NCI-H2227 (cell line): ENCODE measurements at regions not wholly inside any gene's neighbourhood (a gene's known extent, or its start where the extent isn't known, plus 50 kb on each side); places are given as distances from the start of the nearest gene placed in this dataset.

Experiments
- DNase-seq: peaks from one replicate; lab custom pipeline; 2025; ENCODE audit not compliant: unreplicated experiment; lab: John Stamatoyannopoulos, UW

DNA sequence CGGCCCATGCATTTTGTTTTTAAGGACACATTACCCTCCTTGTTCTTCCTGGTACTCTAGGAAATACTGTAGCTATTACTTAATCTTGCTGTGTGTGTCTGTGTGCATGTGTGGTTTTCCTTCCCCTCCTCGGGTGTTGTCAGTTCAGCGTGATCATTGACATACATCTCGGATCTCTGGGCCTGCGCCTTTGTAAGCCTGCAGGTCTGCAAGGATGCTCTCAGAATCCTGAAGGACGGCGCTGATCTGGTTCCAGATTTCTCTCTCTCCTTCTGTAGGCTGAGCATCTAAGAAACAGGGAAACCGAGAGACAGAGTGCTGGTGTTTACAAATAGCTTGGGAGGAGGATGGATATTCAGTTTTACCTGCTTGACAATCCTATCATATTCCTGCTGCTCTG is 100.2 kb downstream of the CYRIA start:
- no peak for DNase-seq

DNA sequence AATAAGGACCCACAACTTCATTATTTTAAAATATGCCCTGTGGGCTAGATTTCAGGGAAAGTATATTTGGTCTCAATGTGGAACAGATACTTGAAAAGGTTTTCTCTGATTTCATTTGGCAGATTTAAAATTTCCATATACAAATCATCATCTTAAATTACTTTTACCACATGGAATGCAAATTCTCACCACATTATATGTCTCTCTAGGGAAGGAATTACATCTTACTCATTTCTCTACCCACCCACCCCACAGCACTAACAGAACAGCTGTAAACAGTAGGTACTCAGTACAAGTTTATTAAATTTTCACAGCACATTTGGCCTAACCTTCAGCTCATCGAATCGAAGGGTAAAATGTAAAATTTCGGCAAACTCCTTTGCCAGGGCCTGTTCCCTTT is 104.0 kb downstream of the CYRIA start:
- no peak for DNase-seq

DNA sequence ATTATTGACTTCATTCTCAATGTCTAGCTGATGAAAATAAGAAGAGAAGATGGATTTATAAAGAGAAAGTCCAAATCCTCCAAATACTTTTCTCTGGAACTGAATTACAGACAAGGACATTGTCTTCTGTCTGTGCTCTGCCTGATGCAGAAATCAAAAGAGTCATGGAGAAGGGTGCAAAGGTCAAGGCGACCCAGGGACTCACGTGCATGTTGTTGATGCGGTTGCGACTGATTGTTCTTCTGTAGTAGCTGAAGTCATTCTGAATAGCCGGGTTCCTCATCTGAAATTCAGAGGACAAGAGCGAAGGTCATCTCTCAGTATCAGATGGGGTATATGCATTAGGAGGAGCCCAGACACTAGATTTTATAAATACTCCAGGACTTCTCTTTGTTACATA is 104.4 kb downstream of the CYRIA start:
- DNase-seq: no peak

DNA sequence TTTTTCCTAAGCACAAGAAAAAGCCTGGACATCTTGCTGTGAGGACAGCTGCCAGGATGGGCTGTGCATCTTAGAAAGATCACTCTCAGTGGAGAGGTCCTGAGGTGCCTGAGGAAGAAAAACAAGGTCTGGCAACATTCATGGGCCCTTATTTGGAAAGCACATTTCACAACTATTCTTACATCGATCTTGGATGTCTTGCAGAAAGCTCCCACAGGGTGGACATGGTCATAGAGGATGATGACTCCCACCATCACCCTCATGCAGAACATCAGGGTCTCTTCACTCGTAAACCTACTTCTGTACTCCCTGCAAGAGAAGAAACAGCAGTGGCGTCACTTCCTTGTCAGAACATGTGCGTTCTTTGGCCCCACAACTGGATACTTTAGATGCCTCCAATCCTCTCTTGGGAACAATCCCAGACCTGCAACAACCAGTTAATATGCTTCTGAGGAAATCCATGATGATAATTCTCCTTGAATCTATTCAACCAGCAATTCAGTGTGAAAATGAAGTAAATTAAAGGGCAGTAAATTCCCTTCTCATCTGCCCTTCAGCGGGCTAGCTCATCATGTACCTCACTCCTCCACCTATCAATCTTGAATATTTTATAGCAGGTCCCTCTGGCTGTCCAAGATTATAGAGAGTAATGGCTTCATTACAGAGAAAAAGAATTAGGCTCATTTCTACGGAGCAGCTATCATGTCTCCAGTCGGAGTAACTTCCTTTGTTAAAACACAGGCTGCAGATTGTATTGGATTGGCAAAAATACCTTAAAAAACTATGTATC is 106.2 kb downstream of the CYRIA start:
- DNase-seq: no peak

DNA sequence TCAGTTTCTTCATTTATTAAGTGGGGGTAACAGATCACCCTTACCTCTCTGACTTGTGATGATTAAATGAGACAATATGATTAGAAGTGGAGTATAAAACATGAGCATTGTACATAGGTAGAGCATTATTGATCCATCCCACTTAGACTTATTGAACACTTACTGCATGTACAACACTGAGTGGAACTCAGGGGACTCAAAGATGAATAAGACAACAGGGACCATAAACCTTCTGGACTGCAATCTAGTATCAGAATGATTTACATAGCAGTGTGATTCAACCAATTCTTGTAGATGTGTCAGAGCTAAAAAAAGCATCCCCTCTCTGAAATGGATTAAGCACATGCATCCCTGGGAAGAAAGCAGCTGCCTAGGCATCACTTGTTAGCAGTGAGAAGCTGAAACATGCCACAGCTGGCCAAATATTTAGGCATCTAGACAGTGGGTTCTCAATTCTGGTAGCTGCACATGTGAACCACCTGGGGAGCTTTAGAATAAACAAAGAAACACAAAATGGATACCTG is 111.5 kb downstream of the CYRIA start:
- no peak for DNase-seq

DNA sequence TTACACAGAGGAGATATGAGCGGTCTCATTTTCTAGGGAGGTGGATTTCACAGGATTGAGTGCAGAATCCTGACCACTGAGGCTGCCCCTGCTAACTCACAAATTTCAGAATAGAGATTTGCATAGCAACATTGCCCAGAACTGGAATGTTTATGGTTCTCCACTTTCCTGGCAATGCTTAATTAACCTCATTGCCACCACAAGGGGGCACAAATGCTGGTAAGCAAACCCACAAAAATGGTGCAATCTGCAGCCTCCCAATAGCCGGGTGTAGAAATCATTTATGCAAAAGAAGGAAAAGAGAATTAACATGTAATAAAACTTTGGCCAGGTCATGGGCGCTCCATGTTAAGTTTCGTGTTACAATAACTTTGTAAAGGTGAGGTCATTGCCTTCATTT is 112.4 kb downstream of the CYRIA start:
- DNase-seq: peak; percentile 20

DNA sequence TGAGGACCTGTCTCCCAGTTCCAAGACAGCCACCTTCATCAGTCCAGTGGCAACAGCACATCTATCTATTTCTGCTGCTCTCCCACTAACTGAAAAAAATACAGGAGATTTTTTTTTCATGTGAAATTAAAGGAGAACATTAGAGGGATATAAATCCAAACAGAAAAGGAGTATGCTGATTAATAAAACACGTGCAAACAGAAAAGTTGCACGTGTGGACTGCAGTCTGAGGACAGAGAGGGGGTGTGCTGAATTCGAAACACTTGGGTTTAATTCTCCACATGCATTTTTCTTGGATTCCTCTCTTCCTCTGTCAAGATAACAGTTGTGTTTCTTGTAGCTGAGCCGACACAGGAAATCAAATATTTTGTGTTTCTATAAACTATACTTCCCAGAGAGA is 113.4 kb downstream of the CYRIA start:
- no peak for DNase-seq

DNA sequence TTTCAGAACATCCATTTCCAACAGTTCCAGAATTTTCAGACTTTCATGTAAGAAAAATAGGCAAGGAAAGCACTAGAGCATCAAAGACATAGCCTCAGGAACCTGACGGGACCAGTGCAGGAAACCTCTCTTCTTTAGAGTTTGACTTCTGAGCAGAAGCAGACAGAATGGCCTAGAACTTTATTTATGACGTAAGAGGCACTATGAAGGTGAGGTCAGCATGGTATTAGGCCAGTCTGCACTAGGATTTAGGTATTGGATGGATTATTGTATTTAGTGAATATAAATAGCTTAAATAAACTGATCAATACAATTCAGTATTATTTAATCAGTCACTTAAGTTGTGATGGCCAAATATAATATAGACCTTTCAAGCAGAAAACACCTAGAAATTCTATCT is 117.6 kb downstream of the CYRIA start:
- no peak for DNase-seq

DNA sequence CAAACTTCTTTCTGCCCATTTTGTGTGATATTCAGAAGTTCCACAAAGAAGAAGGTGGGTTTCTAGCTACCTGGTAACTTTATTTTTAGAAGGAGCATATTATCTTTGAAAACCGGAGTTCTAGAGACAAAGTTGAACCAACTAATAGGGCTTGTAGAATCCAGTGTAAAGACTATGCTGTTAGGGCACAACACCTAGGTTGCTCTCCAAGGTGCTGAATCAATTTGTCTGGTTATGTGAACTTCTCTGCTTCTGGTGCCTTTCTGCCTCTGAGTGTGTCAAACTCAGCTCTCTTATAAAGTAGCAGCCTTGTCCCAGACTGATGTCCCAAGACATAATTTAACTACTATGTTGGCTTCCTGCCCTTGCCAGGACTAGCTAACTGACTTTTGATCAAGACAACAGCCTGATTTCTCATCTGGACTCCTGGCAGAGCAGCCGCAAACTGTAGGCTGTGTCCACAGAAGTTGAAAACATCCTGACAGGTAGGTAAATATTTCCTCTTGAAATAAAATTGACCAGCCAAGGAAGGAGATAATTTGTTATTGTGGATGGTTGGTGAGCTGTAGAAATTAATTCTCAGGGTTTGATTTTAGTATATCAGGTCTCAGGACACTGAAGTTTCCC is 119.4 kb downstream of the CYRIA start:
- no peak for DNase-seq

DNA sequence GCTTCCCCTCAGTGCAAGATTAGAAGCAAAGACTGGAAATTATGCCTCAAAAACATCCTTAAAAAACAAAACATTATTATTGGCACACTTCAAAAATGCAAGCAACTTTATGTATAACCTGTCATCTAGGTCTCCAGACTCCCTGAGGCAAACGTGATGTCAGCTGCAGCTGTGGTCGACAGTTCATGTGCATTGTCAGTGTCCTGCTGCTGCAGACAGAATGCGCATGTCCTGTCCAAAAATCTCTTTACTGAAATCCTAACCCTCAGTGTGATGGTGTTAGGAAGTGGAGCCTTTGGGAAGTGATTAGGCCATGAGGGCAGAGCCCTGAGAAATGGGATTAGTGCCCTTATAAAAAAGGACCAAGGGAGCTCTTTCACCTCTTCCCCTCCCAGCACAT is 126.9 kb downstream of the CYRIA start:
- no peak for DNase-seq

DNA sequence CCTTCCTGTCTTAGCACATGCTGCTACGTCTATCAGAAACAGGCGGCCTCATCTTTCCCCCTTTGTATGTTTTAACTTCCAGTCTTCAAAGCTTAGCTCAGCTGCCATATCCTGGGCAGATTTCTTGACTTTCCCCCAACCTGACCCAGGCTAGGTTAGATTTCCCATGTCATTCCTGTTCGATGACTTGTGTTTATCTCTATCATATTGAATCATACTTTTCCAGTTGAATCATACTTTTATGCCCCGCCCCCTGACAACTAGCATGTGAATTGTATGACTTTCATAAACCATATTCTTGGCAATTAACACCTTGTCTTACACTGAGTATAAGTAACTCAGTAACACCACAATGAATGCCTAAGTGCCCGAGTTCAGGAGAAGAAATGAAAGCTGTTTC is 128.3 kb downstream of the CYRIA start:
- DNase-seq: no peak

DNA sequence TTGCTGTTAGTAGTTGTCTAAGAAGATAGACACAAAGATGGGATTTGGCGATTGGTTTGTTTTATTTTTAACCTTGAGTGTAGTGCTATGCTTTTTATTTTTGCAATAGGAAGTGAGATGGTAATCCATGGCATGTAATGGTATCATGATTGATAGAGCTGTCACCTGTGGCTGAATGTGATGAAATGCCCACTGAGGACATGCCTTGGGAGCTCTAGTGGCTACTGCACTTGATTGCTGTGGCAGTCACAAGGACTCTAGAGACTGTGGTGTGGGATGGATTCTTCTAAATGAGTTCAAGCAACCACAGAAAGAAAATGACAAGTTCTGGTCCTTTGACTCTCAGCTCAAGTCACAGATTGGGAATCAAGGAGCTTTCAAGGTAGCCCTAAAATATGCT is 139.4 kb downstream of the CYRIA start:
- DNase-seq: no peak

DNA sequence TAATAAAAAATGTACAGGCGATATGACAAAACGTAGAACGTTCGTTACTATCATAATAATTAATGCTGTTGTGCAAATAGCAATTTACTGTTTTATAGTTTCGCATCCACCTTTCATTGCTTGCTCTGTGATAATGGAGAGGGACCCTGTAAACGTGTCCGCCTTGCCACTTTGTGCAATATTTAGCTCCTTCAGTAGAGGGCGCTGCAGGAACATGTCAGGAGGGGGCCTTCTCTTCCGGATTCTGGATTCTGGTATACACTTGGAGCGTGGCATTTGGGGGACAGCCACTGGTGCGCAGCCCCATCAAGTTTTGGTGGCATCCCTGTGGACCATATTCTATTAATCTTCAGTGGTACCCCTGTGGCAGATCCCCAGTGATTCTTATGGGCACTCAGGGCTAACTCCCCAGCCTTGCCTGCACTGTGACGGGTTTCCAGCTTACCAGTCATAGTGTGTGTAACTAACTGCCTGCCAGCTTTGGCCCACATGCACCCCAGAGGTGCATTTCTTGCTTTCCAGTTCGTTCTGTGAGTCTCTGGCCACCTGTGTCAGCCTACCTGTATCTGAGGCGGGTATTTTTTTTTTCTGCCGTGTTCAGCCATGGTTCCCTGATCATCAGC is 140.3 kb downstream of the CYRIA start:
- DNase-seq: no peak

DNA sequence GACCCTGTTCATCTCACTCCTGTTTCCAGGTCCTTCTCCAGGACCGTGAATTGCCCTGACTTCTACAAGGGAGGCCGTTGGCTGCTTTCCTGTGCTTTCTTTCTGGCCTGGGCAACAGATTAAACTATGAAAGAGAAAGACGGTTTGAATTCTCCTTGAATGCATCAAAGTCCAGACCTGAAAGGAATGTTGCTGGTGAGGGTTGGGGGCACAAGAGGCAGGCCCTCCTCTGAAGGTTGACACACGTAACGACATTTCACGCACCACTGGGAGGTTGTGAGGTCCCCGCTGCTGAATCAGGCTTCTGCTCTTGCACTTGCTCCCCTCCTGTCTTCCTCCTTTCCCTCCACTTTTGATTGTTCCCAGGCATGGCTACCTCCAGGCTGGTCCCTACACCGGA is 141.9 kb downstream of the CYRIA start:
- DNase-seq: no peak

DNA sequence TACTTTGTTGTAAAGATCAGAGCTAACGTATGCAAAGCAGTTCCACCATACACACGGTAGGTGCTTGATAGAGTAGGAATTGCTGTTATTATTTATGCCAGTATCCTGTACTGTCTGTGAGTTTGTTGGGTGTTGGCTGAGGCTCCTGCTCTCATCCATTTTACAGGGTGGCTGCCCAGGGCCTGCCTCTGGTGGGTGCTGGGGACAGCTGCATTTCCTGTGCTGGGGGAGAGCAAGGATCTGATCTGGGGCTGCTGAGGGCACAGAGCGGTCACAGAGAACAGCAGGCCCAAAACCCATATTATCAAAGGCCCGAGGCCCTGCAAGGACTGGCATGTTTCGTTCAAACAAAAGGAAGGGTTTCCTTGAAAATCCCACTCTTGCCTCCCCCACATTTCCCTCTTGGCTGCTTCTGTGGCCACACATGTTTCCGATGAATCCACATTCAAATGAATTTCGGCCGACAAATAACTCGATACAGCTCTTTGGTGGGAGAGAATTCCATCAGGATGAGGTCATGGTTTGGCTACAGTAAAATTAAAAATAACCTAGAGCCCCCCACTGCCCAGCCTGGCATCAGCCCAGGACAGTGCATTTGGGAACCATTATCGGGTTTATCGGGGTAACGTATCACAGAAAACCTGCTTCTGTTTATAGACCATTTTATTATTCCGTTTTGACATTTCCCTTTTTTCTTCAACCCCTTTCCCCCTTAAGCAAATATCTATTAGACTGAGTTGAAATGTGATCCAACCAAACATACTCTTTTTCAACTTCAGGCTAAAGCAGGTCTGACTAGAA is 143.4 kb downstream of the CYRIA start:
- DNase-seq: no peak

DNA sequence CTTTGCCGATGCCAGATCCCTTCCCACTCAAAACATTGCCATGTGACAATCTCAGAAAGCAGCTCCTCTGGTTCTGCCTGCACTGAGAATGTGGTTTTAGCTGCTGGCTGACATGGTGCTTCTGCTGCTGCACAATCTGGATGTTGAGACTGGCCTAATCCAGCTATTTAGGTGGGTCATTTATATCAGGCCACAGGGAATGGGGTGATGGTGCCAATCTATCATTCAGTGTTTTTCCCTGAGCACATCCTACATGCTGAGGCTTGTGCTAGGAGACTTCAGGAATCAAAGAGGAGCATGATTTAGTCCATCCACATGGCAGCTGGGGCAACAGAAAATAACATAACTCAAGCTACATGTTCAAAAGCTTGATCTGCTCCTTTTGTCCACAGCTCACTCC is 144.7 kb downstream of the CYRIA start:
- no peak for DNase-seq

DNA sequence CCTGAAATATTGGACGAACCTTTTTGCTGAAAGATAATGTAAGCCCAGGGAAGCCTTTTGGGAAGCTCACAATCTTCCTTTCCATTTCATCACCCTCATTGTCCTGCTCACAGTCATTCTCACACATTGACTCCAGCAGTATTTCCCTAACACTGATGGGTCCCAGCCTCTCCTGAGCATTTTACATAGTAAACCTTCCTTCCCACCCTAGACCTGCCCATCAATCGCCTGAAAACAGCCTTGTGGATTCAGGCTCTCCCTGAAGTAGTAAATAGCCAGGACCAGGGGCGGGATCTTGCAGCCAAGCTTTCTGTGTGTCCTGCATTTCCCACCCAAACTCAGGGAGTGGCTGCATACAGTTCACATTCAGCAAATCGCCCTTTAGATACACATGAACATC is 149.9 kb downstream of the CYRIA start:
- no peak for DNase-seq

DNA sequence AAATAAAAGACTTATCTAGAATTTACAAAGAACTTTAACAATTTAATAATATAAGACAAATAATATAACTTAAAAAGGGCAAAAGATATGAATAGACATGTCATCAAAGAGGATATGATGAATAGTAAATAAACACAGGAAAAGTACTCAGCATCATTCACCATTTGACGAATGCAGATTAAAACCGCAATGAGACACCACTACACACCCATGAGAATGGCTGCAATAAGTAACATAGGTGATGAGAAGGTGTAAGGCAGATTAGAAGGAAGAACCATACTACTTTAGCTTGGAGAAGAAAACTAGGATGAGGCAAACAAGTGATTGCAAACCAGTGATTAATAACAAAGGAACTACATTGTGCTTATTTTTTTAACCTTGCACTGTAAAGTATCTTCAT is 152.0 kb downstream of the CYRIA start:
- no peak for DNase-seq

DNA sequence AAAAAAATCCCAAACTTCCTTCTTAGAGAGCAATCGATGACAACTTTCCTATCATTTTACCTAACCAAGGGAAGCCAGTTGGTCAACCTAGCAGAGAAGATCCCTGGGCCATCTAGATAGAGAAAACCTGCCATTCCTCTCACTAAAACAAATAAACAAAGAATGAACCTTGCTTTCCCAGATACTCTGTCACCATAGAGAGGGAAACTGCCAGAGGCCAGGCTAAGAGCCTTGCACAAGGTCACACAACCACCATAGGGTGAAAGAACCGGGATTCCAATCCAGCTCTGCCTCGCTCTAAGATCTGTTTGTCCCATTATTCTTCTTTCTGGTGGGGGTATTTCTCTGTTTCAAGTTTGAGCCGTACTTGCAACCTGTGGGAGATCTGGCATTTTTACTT is 154.6 kb downstream of the CYRIA start:
- no peak for DNase-seq

DNA sequence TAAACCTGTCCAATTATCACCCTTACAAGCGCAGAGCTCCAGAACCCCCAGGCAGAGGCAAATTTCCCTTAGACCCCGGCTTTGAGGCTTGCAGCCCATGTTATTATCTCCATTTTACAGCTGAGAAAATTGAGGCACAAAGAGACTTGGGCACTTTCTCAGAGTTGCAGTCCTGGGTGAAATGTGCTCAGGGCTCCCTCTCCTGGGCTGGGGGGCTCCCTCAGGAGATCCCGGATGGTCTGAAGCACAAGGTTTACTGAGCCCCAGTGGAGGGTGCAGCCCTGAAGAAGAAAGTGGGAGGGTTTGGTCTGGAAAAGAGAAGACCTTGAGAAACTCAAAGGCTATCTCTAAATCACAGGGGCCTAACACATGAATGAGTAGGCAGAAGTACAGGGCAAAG is 156.6 kb downstream of the CYRIA start:
- DNase-seq: no peak

DNA sequence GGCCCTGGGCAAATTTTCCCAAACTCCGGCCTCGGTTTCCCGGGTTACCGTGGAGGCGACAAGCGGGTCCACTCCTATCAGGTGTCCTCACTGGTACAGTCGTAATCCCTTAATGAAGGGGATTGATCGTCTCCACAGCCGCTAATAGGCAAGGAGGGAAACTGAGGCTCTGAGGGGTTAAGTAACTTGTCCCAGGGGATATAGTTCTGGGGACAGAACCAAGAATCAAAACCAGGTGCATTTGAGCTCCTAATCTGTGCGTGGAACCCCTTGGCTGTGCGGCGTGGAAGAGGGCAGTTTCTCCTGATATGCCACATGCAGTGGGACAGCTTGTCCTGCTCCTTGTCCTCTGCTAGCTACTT is 157.2 kb downstream of the CYRIA start:
- DNase-seq: no peak
